ENCODE measurements at regions not wholly inside any gene's neighbourhood (a gene's known extent, or its start where the extent isn't known, plus 50 kb on each side); places are given as distances from the start of the nearest gene placed in this dataset.
"Not testable (repeated sequence)": the region's sequence is repeated elsewhere in the genome, so short reads cannot be mapped to it uniquely, and the experiment has no call there.

DNA sequence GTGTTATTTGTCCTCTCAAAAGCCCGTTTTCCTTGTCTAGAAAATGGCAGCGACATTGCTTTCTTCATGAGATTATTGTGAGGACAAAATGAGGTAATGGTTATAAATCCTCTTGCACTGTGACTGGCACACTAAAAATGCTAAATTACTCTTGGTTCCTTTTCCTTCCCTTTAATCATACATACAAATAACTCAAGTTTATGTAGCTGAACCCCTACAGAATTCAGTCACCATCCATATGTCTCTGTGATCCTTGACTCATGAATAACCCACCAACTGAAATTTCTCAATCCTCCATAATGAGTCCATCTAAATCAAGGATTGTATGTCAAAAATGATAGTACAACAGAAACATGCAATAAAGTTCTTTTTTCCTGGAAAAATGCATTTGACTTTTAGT, 71.3 kb upstream of the VWC2 start:
- Mint-ChIP-seq H3K27me3 (ENCODE audit: low read depth) (no peaks in the 10 kb centered on the region), H3K4me1 (ENCODE audit: low read depth) (no peaks in the 10 kb centered on the region), H3K4me3 (no peak overlapping the region), H3K36me3 (ENCODE audit: low read depth) (no peaks in the 10 kb centered on the region), H3K27ac (no peak overlapping the region), H3K9me3 (no peaks in the 10 kb centered on the region)
- DNase-seq = no peak
- intact Hi-C loops (cut with micrococcal nuclease) = no loop called here
- CTCF ChIA-PET = no interaction called here

DNA sequence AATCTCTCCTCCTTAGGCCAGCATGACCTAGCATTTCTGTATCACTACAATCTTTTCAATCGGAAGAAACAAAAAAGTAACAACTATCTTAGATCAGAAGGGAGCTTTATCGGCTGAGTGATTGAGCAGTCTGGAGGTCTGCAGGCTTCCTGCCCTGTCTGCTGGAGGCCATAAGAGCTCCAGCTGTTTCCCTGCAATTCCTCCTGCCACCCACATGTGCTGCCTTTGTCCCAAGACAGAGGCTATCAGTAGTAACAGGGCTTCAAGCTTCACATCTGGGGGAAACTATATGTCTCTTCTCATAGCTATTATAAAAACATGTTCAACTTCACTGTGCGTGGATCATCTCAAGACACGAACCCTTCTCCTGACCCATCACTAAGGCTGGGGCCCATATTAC, 70.1 kb upstream of the VWC2 start:
- no peaks in the 10 kb centered on the region for H3K9me3 Mint-ChIP-seq
- CTCF ChIA-PET = no interaction called here

GRCh38 chr7:49703881-49704280, 69.6 kb upstream of the VWC2 start:
- no peaks in the 10 kb centered on the region for H3K36me3 Mint-ChIP-seq (ENCODE audit: low read depth)
- H3K4me1 Mint-ChIP-seq (ENCODE audit: low read depth) = no peaks in the 10 kb centered on the region
- no peaks in the 10 kb centered on the region for H3K9me3 Mint-ChIP-seq
- CTCF ChIA-PET = no interaction called here
- no peak overlapping the region for H3K4me3 Mint-ChIP-seq
- intact Hi-C loops (cut with micrococcal nuclease) = no loop called here
- no peaks in the 10 kb centered on the region for H3K27me3 Mint-ChIP-seq (ENCODE audit: low read depth)
- DNase-seq = no peak
- no peak overlapping the region for H3K27ac Mint-ChIP-seq

More for the DNA sequence above, 70.1 kb upstream of the VWC2 start:
- intact Hi-C loops (cut with micrococcal nuclease) = no loop called here
- Mint-ChIP-seq H3K27ac (no peak overlapping the region), H3K4me3 (no peak overlapping the region), H3K4me1 (ENCODE audit: low read depth) (no peaks in the 10 kb centered on the region), H3K27me3 (ENCODE audit: low read depth) (no peaks in the 10 kb centered on the region), H3K36me3 (ENCODE audit: low read depth) (no peaks in the 10 kb centered on the region)
- no peak for DNase-seq

DNA sequence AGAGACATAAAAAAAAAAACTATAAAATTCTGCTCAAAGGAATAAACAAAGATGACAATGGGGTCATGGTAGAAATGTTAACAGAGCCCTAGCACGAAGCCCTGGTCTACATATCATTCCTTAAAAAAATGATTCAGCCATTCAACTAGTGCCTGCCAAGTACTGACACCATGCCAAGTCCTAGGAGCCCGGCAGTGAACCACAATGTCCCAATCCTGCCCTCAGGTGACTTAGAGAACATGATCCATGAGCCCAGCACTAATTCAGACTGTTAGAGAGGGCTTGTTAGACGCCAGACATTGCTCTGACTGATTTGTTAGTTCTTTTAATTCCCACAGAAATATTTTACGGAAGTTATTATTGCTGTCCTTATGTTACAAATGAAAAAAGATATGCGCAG, 67.3 kb upstream of the VWC2 start:
- CTCF ChIA-PET = no interaction called here
- no peaks in the 10 kb centered on the region for H3K27me3 Mint-ChIP-seq (ENCODE audit: low read depth)
- H3K9me3 Mint-ChIP-seq = no peaks in the 10 kb centered on the region
- intact Hi-C loops (cut with micrococcal nuclease) = no loop called here
- no peaks in the 10 kb centered on the region for H3K36me3 Mint-ChIP-seq (ENCODE audit: low read depth)
- no peak overlapping the region for H3K4me3 Mint-ChIP-seq
- H3K4me1 Mint-ChIP-seq (ENCODE audit: low read depth) = no peaks in the 10 kb centered on the region
- no peak overlapping the region for H3K27ac Mint-ChIP-seq
- no peak for DNase-seq

DNA sequence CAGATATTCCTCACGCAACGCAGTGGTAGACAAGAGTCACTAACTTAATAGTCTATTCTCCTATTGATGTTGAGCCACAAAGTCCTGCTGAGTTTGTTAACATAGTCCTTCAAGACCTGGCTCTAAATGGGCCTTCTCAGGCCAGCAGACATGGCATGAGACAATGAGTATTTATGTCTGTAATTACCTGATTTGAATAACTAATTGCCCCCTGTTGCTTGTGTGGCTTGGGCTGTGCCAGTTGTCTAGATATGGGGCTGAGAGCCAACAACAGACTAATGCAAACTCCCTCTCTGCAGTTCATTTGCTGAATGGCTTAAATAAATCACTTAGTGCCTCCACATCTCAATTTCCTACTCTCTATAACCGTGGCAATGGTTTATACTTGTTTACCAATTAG, 65.5 kb upstream of the VWC2 start:
- intact Hi-C loops (cut with micrococcal nuclease) = no loop called here
- DNase-seq = no peak
- H3K4me3 Mint-ChIP-seq = no peak overlapping the region

GRCh38 chr7:49708590-49708989, 64.8 kb upstream of the VWC2 start:
- Mint-ChIP-seq H3K4me3 (no peak overlapping the region), H3K27ac (no peak overlapping the region), H3K4me1 (ENCODE audit: low read depth) (no peaks in the 10 kb centered on the region), H3K27me3 (ENCODE audit: low read depth) (no peaks in the 10 kb centered on the region), H3K9me3 (no peaks in the 10 kb centered on the region), H3K36me3 (ENCODE audit: low read depth) (no peaks in the 10 kb centered on the region)
- no peak for DNase-seq
- intact Hi-C loops (cut with micrococcal nuclease) = no loop called here
- CTCF ChIA-PET = no interaction called here

More for the DNA sequence above, 65.5 kb upstream of the VWC2 start:
- Mint-ChIP-seq H3K4me1 (ENCODE audit: low read depth) (no peaks in the 10 kb centered on the region), H3K27me3 (ENCODE audit: low read depth) (no peaks in the 10 kb centered on the region), H3K9me3 (no peaks in the 10 kb centered on the region), H3K27ac (no peak overlapping the region), H3K36me3 (ENCODE audit: low read depth) (no peaks in the 10 kb centered on the region)
- CTCF ChIA-PET = no interaction called here

GRCh38 chr7:49711072-49711723, 62.2 kb upstream of the VWC2 start:
- H3K27ac Mint-ChIP-seq; intact Hi-C loops (cut with micrococcal nuclease); DNase-seq; CTCF ChIA-PET; H3K4me3 Mint-ChIP-seq; H3K9me3 Mint-ChIP-seq; H3K36me3 Mint-ChIP-seq (ENCODE audit: low read depth); H3K27me3 Mint-ChIP-seq (ENCODE audit: low read depth); H3K4me1 Mint-ChIP-seq (ENCODE audit: low read depth): not testable (repeated sequence)

GRCh38 chr7:49714182-49714581, 59.3 kb upstream of the VWC2 start:
- no peak overlapping the region for H3K4me3 Mint-ChIP-seq
- intact Hi-C loops (cut with micrococcal nuclease) = no loop called here
- DNase-seq = no peak
- H3K27me3 Mint-ChIP-seq (ENCODE audit: low read depth) = no peaks in the 10 kb centered on the region
- no peaks in the 10 kb centered on the region for H3K9me3 Mint-ChIP-seq
- H3K36me3 Mint-ChIP-seq (ENCODE audit: low read depth) = no peaks in the 10 kb centered on the region
- CTCF ChIA-PET = no interaction called here
- no peak overlapping the region for H3K27ac Mint-ChIP-seq
- H3K4me1 Mint-ChIP-seq (ENCODE audit: low read depth) = no peaks in the 10 kb centered on the region

DNA sequence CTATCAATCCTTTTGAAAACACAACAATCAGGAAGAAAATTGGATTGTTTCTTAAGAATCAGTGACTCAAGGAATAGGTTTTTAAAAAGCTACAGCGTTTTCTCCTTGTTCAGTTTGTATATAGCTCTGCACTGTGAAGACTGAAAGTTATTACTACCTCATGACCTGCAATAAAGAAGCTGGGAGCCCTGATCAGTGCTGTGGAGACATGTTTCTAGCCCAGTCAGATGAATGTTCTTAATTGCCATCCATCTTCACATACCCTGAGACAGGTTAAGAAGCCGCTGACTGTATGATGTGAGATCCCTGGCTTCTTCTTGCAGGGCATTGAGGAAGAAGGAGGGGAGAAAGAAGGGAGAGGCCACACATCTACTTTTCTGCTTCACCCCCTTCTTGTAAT, 58.0 kb upstream of the VWC2 start:
- CTCF ChIA-PET = no interaction called here
- no peaks in the 10 kb centered on the region for H3K27me3 Mint-ChIP-seq (ENCODE audit: low read depth)
- DNase-seq = no peak
- no peaks in the 10 kb centered on the region for H3K36me3 Mint-ChIP-seq (ENCODE audit: low read depth)
- no peaks in the 10 kb centered on the region for H3K4me1 Mint-ChIP-seq (ENCODE audit: low read depth)
- H3K4me3 Mint-ChIP-seq = no peak overlapping the region
- intact Hi-C loops (cut with micrococcal nuclease) = no loop called here
- H3K27ac Mint-ChIP-seq = no peak overlapping the region
- H3K9me3 Mint-ChIP-seq = no peaks in the 10 kb centered on the region

DNA sequence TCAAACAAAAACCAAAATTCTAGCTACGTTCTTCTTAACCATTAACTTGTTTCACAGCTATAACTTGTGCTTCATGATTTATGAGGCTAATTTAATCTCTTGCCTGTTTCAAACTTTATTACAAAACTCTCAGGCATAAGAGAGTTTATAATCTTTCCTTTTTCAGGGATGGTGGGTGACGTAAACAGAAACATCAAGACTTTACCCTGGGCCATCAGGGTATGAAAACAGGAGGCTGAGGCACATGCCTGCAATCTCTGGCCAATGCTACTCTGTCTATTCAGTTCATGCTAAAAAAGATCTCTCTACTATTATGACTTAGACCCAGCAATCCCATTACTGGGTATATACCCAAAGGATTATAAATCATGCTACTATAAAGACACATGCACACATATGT, 55.9 kb upstream of the VWC2 start:
- no peaks in the 10 kb centered on the region for H3K27me3 Mint-ChIP-seq (ENCODE audit: low read depth)
- H3K4me1 Mint-ChIP-seq (ENCODE audit: low read depth) = no peaks in the 10 kb centered on the region
- H3K36me3 Mint-ChIP-seq (ENCODE audit: low read depth) = no peaks in the 10 kb centered on the region
- intact Hi-C loops (cut with micrococcal nuclease) = no loop called here
- CTCF ChIA-PET = no interaction called here
- H3K27ac Mint-ChIP-seq = no peak overlapping the region
- H3K9me3 Mint-ChIP-seq = no peaks in the 10 kb centered on the region
- no peak overlapping the region for H3K4me3 Mint-ChIP-seq
- no peak for DNase-seq

GRCh38 chr7:49718760-49719159, 54.7 kb upstream of the VWC2 start:
- no peak for DNase-seq
- no peak overlapping the region for H3K27ac Mint-ChIP-seq
- CTCF ChIA-PET = no interaction called here
- no peak overlapping the region for H3K4me3 Mint-ChIP-seq
- H3K36me3 Mint-ChIP-seq (ENCODE audit: low read depth) = no peaks in the 10 kb centered on the region
- no peaks in the 10 kb centered on the region for H3K9me3 Mint-ChIP-seq
- no peaks in the 10 kb centered on the region for H3K4me1 Mint-ChIP-seq (ENCODE audit: low read depth)
- intact Hi-C loops (cut with micrococcal nuclease) = no loop called here
- no peaks in the 10 kb centered on the region for H3K27me3 Mint-ChIP-seq (ENCODE audit: low read depth)

DNA sequence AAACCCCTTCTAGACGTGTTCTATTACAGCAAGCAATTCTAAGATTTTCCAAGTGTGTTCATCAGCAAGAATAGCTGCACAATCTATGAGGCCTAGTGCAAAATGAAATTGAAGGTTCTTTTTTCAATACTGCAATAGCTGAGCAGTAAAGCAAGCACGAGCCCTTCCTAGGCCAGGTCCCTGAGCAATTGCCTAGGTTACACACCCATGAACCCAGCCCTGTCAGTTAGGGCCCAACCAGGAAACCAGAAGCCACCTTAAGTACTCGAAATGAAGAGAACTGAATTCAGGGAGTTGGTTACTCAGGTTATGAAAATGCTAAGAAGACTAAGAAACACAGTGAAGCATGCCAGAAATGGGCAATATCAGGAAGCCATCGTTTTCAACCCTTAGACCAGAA, 52.0 kb upstream of the VWC2 start:
- Mint-ChIP-seq H3K4me3 (no peak overlapping the region), H3K9me3 (no peaks in the 10 kb centered on the region), H3K27ac (no peak overlapping the region), H3K36me3 (ENCODE audit: low read depth) (no peaks in the 10 kb centered on the region), H3K4me1 (ENCODE audit: low read depth) (no peaks in the 10 kb centered on the region), H3K27me3 (ENCODE audit: low read depth) (no peaks in the 10 kb centered on the region)
- no peak for DNase-seq
- CTCF ChIA-PET = no interaction called here
- intact Hi-C loops (cut with micrococcal nuclease) = no loop called here
